Mesenteric fat pad (tissue), 1 donor: ENCODE measurements at regions not wholly inside any gene's neighbourhood (a gene's known extent, or its start where the extent isn't known, plus 50 kb on each side); places are given as distances from the start of the nearest gene placed in this dataset.
"Not testable (repeated sequence)": the region's sequence is repeated elsewhere in the genome, so short reads cannot be mapped to it uniquely, and the experiment has no call there.

Experiments used
- DNase-seq: peaks from one replicate; pipeline ENCODE4 v3.0.0-alpha.2; 2020; ENCODE audit warnings: low spot score
- donor health status: DM: yes; HTN: yes; CAD: no.

- no peak for DNase-seq
Observed at GRCh38 chr2:83971547-83971946, 487.5 kb downstream of the SUCLG1 start.

GRCh38 chr2:83970217-83970929, 488.7 kb downstream of the SUCLG1 start:
- no peak for DNase-seq

- DNase-seq = peak; percentile 57
Observed at GRCh38 chr2:83969085-83969484, 490.0 kb downstream of the SUCLG1 start.

GRCh38 chr2:83967854-83968253, 491.2 kb downstream of the SUCLG1 start:
- no peak for DNase-seq

GRCh38 chr2:83966946-83967345, 492.1 kb downstream of the SUCLG1 start:
- DNase-seq = not testable (repeated sequence)

GRCh38 chr2:83961512-83961911, 497.6 kb downstream of the SUCLG1 start:
- DNase-seq = no peak

DNA sequence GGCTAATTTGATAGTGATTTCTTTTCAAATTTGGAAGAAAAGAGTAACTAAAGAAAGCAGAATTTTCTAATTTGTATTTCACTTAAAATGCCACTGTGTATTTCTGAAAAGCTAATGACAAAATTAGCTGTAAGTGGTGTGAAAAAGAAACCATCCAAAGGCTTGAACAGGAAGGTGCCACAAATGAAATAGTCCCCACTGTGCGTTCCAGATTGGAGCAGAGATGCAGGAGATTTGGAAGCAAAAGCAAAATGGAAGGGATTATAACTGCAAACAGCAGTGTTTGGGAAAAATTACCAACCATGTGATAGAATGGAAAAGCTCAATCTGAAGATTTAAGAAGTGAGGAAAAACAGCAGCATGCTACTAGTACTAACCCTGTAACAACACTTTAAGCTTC, 498.7 kb downstream of the SUCLG1 start:
- DNase-seq = no peak

DNA sequence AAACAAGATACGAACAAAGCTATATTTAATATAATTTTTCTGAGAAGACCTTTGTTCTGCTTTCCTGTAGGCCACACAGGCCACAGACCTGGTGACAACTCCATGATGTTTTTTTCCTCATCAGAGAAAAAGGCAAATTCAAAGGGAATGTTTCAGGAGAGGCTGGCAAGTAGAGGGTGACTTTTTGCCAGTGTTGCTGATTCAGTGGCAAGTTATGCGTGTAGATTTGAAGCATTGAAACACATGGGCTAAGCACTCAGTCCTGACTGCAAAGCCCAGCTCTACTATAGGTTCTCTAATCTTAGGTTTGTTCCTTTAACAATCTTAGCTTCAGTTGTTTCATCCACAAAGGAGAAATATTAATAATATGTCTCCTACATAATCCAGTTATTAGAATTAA, 499.8 kb downstream of the SUCLG1 start:
- no peak for DNase-seq

- no peak for DNase-seq
Observed at GRCh38 chr2:83956991-83957390, 502.1 kb downstream of the SUCLG1 start.

DNA sequence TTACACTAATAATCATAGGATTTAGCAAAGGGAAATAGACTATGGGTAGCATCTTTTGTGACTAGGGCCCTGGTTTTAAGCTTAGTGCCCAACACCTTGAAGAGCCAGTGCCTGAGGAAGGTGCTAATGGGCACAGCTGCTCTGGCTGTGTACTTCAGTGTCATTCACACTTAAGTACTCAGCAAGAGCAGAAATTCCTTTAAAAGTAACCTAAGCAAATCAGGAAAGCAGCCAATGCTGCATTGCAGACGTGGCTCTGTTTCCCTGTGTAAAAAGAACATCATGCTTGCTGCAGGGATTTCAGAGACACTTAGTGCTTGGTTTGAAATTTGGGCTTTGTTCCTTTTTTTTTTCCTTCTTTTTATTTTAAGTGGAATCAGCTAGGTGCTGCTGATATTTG, 505.4 kb downstream of the SUCLG1 start:
- DNase-seq = no peak

- no peak for DNase-seq
Observed at GRCh38 chr2:83951378-83951947, 507.6 kb downstream of the SUCLG1 start.

GRCh38 chr2:83949361-83949760, 509.7 kb downstream of the SUCLG1 start:
- DNase-seq = no peak

GRCh38 chr2:83944191-83944590, 514.9 kb downstream of the SUCLG1 start:
- DNase-seq = no peak

- no peak for DNase-seq
Observed at GRCh38 chr2:83943265-83943664, 515.8 kb downstream of the SUCLG1 start.

DNA sequence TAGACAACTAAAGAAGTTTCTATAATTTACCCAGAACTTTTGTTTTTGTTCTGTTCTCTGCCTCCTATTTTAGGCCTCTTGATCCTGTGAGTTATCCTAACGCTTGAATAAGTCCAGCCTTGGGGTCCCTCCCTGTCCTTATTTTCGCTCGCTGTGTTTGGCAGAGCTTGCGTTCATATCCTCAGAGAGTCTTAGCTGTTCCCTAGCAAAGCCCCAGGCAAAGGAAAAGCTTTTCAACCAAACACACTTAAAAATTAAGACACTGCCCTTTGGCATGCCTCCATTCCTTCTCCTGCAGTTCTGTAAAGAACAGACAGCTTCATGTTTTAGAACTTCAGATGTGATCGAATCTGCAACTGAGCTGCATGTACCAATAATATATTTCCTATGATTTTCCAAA, 517.2 kb downstream of the SUCLG1 start:
- no peak for DNase-seq

GRCh38 chr2:83933749-83934148, 525.3 kb downstream of the SUCLG1 start:
- DNase-seq = no peak

- DNase-seq = no peak
Observed at GRCh38 chr2:83923531-83923930, 535.5 kb downstream of the SUCLG1 start.

DNA sequence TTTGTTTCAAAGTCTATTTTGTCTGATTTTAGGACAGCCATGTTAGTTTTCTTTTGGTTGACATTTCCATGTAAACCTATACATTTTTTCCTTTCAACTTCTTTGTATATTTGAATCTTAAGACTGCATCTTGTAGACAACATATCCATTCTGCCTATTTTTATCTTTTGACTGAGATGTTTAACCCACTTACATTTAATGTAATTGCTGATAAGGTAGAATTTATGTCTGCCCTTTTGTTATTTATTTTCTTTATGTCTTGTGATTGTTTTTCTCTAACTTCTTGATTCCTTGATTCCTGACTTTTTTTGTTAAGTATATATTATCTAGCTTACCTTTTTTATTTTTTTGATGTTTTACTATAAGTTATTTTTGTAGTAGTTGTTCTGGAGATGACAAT, 542.5 kb downstream of the SUCLG1 start:
- no peak for DNase-seq

GRCh38 chr2:83915381-83915780, 543.7 kb downstream of the SUCLG1 start:
- no peak for DNase-seq

DNA sequence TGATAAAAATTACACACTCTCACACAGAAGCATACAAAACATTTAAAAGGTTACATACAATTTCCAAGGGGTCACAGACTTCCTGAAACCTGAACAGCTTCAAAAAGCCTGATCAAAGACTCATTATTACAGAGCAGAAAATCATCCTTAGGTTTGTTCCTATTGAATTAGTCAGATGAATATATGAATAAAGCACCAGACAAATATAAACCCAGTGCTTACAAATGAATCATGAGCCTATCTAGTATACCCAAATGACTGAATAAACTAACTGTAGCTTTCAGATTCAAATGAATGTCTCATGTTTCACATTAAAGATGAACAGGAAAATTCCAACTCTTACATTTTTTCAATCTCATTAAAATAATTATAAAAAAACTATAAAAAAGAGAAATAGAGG, 550.3 kb downstream of the SUCLG1 start:
- no peak for DNase-seq

- no peak for DNase-seq
Observed at GRCh38 chr2:83901317-83901716, 557.8 kb downstream of the SUCLG1 start.

- no peak for DNase-seq
Observed at GRCh38 chr2:83900862-83901261, 558.2 kb downstream of the SUCLG1 start.

DNA sequence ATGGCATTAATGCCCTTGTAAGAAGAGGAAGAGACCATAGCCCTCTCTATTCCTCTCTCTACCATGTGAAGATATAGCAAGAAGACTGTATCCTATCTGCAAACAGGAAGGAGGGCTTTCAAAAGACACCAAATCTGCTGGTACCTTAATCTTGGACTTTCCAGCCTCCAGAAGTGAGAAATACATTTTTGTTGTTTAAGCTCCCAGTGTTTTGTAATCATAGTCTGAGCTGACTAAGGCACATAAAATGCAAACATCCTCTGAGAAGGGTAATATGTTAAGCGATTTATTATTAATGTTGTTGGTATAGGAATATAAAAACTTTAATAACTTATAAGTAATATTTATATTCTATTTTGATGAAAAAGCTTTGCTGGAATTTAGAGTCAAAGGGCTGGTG, 559.8 kb downstream of the SUCLG1 start:
- DNase-seq = no peak
